WTC11 (cell line): ENCODE measurements at regions not wholly inside any gene's neighbourhood (a gene's known extent, or its start where the extent isn't known, plus 50 kb on each side); places are given as distances from the start of the nearest gene placed in this dataset.

Experiments used
- AR ChIP-seq: fragments of 250-450 bp; sonication (Bioruptor Pico); IDR thresholded peaks from 2 replicates; pipeline ENCODE4 v1.9.0; 2021; ENCODE audit warnings: mild to moderate bottlenecking
- CTCF ChIP-seq: fragments of 200-600 bp; IDR thresholded peaks from 2 replicates; pipeline ENCODE4 v1.8.0; 2022; ENCODE audit warnings: antibody characterized with exemption
- NR3C1 ChIP-seq: sonication (generic); formaldehyde crosslinking; conservative IDR thresholded peaks from 2 replicates; pipeline ENCODE4 v1.8.1; 2023; ENCODE audit warnings: low read depth, mild to moderate bottlenecking, missing genetic modification reagents
- SP1 ChIP-seq: sonication (generic); formaldehyde crosslinking; conservative IDR thresholded peaks from 2 replicates; pipeline ENCODE4 v1.8.1; 2022; ENCODE audit warnings: missing genetic modification reagents

- no peak for TF ChIP-seq AR
- no peak for TF ChIP-seq NR3C1 (CRISPR knock-in tag)
- TF ChIP-seq CTCF, result no peak
- TF ChIP-seq SP1 (CRISPR knock-in tag), result no peak
These were observed 137.0 kb upstream of the IRX4 start for GRCh38 chr5:2019716-2020115.
